ENCODE measurements at regions not wholly inside any gene's neighbourhood (a gene's known extent, or its start where the extent isn't known, plus 50 kb on each side); places are given as distances from the start of the nearest gene placed in this dataset.
"Not testable (repeated sequence)": the region's sequence is repeated elsewhere in the genome, so short reads cannot be mapped to it uniquely, and the experiment has no call there.

- H3K4me3 ChIP-seq (ENCODE audit: low read depth, low read length) = no peak overlapping the region
- no peaks in the 10 kb centered on the region for H3K27me3 ChIP-seq (ENCODE audit: control insufficient read depth, insufficient read depth, low read length)
- no peak overlapping the region for H3K9ac ChIP-seq (ENCODE audit: low read length)
- H3K36me3 ChIP-seq (ENCODE audit: control insufficient read depth, insufficient read depth, low read length) = no peaks in the 10 kb centered on the region
- no peaks in the 10 kb centered on the region for H3K9me3 ChIP-seq (ENCODE audit: control insufficient read depth, insufficient read depth, low read depth, low read length)
- no peaks in the 10 kb centered on the region for H3K4me1 ChIP-seq (ENCODE audit: control insufficient read depth, insufficient read depth, low read length)
- H3K27ac ChIP-seq (ENCODE audit: low read depth, low read length) = no peak overlapping the region
These were observed 89.6 kb upstream of the UBE2E3 start for GRCh38 chr2:180890781-180891180.

- no peaks in the 10 kb centered on the region for H3K36me3 ChIP-seq (ENCODE audit: control insufficient read depth, insufficient read depth, low read length)
- H3K27me3 ChIP-seq (ENCODE audit: control insufficient read depth, insufficient read depth, low read length) = no peaks in the 10 kb centered on the region
- no peak overlapping the region for H3K4me3 ChIP-seq (ENCODE audit: low read depth, low read length)
- H3K9ac ChIP-seq (ENCODE audit: low read length) = no peak overlapping the region
- no peaks in the 10 kb centered on the region for H3K4me1 ChIP-seq (ENCODE audit: control insufficient read depth, insufficient read depth, low read length)
- 0 out of 2 replicates have a peak, but pooled peaks cover 5% of the 10 kb centered on the region for H3K9me3 ChIP-seq (ENCODE audit: control insufficient read depth, insufficient read depth, low read depth, low read length)
- H3K27ac ChIP-seq (ENCODE audit: low read depth, low read length) = no peak overlapping the region
These were observed 97.4 kb upstream of the UBE2E3 start for GRCh38 chr2:180882959-180883358.

- H3K36me3 ChIP-seq (ENCODE audit: control insufficient read depth, insufficient read depth, low read length) = no peaks in the 10 kb centered on the region
- H3K9me3 ChIP-seq (ENCODE audit: control insufficient read depth, insufficient read depth, low read depth, low read length) = 0 out of 2 replicates have a peak, but pooled peaks cover 5% of the 10 kb centered on the region
- H3K4me1 ChIP-seq (ENCODE audit: control insufficient read depth, insufficient read depth, low read length) = no peaks in the 10 kb centered on the region
- no peak overlapping the region for H3K27ac ChIP-seq (ENCODE audit: low read depth, low read length)
- no peaks in the 10 kb centered on the region for H3K27me3 ChIP-seq (ENCODE audit: control insufficient read depth, insufficient read depth, low read length)
- H3K4me3 ChIP-seq (ENCODE audit: low read depth, low read length) = no peak overlapping the region
- no peak overlapping the region for H3K9ac ChIP-seq (ENCODE audit: low read length)
These were observed 103.9 kb upstream of the UBE2E3 start for GRCh38 chr2:180876506-180876905.

GRCh38 chr2:180873219-180873618 lies 107.2 kb upstream of the UBE2E3 start:
- no peaks in the 10 kb centered on the region for H3K27me3 ChIP-seq (ENCODE audit: control insufficient read depth, insufficient read depth, low read length)
- H3K4me3 ChIP-seq (ENCODE audit: low read depth, low read length) = no peak overlapping the region; the same call in 1 of the 2 replicates
- no peak overlapping the region for H3K9ac ChIP-seq (ENCODE audit: low read length)
- H3K27ac ChIP-seq (ENCODE audit: low read depth, low read length) = no peak overlapping the region
- no peaks in the 10 kb centered on the region for H3K36me3 ChIP-seq (ENCODE audit: control insufficient read depth, insufficient read depth, low read length)
- H3K4me1 ChIP-seq (ENCODE audit: control insufficient read depth, insufficient read depth, low read length) = no peaks in the 10 kb centered on the region
- H3K9me3 ChIP-seq (ENCODE audit: control insufficient read depth, insufficient read depth, low read depth, low read length) = no peaks in the 10 kb centered on the region

GRCh38 chr2:180872781-180873180 lies 107.6 kb upstream of the UBE2E3 start:
- H3K9ac ChIP-seq (ENCODE audit: low read length); H3K4me1 ChIP-seq (ENCODE audit: control insufficient read depth, insufficient read depth, low read length); H3K36me3 ChIP-seq (ENCODE audit: control insufficient read depth, insufficient read depth, low read length); H3K27ac ChIP-seq (ENCODE audit: low read depth, low read length); H3K9me3 ChIP-seq (ENCODE audit: control insufficient read depth, insufficient read depth, low read depth, low read length); H3K27me3 ChIP-seq (ENCODE audit: control insufficient read depth, insufficient read depth, low read length); H3K4me3 ChIP-seq (ENCODE audit: low read depth, low read length): not testable (repeated sequence)

- Histone ChIP-seq H3K27me3 (ENCODE audit: control insufficient read depth, insufficient read depth, low read length) (no peaks in the 10 kb centered on the region), H3K36me3 (ENCODE audit: control insufficient read depth, insufficient read depth, low read length) (no peaks in the 10 kb centered on the region), H3K4me1 (ENCODE audit: control insufficient read depth, insufficient read depth, low read length) (no peaks in the 10 kb centered on the region), H3K9me3 (ENCODE audit: control insufficient read depth, insufficient read depth, low read depth, low read length) (no peaks in the 10 kb centered on the region), H3K27ac (ENCODE audit: low read depth, low read length) (no peak overlapping the region), H3K4me3 (ENCODE audit: low read depth, low read length) (no peak overlapping the region), H3K9ac (ENCODE audit: low read length) (no peak overlapping the region)
These were observed 108.2 kb upstream of the UBE2E3 start for GRCh38 chr2:180872255-180872654.

GRCh38 chr2:180871649-180872048 lies 108.8 kb upstream of the UBE2E3 start:
- Histone ChIP-seq H3K4me3 (ENCODE audit: low read depth, low read length) (no peak overlapping the region), H3K9me3 (ENCODE audit: control insufficient read depth, insufficient read depth, low read depth, low read length) (no peaks in the 10 kb centered on the region), H3K27ac (ENCODE audit: low read depth, low read length) (no peak overlapping the region), H3K9ac (ENCODE audit: low read length) (no peak overlapping the region), H3K4me1 (ENCODE audit: control insufficient read depth, insufficient read depth, low read length) (no peaks in the 10 kb centered on the region), H3K27me3 (ENCODE audit: control insufficient read depth, insufficient read depth, low read length) (no peaks in the 10 kb centered on the region), H3K36me3 (ENCODE audit: control insufficient read depth, insufficient read depth, low read length) (no peaks in the 10 kb centered on the region)

GRCh38 chr2:180849851-180850250 lies 130.6 kb upstream of the UBE2E3 start:
- no peaks in the 10 kb centered on the region for H3K9me3 ChIP-seq (ENCODE audit: control insufficient read depth, insufficient read depth, low read depth, low read length)
- H3K27ac ChIP-seq (ENCODE audit: low read depth, low read length) = no peak overlapping the region
- H3K27me3 ChIP-seq (ENCODE audit: control insufficient read depth, insufficient read depth, low read length) = no peaks in the 10 kb centered on the region
- no peaks in the 10 kb centered on the region for H3K36me3 ChIP-seq (ENCODE audit: control insufficient read depth, insufficient read depth, low read length)
- H3K9ac ChIP-seq (ENCODE audit: low read length) = no peak overlapping the region
- peaks cover 3% of the 10 kb centered on the region; the same call in 1 of the 2 replicates for H3K4me1 ChIP-seq (ENCODE audit: control insufficient read depth, insufficient read depth, low read length)
- H3K4me3 ChIP-seq (ENCODE audit: low read depth, low read length) = no peak overlapping the region

GRCh38 chr2:180848393-180848792 lies 132.0 kb upstream of the UBE2E3 start:
- Histone ChIP-seq H3K9ac (ENCODE audit: low read length) (no peak overlapping the region), H3K4me1 (ENCODE audit: control insufficient read depth, insufficient read depth, low read length) (peaks cover 3% of the 10 kb centered on the region; the same call in 1 of the 2 replicates), H3K27ac (ENCODE audit: low read depth, low read length) (no peak overlapping the region), H3K27me3 (ENCODE audit: control insufficient read depth, insufficient read depth, low read length) (no peaks in the 10 kb centered on the region), H3K36me3 (ENCODE audit: control insufficient read depth, insufficient read depth, low read length) (no peaks in the 10 kb centered on the region), H3K9me3 (ENCODE audit: control insufficient read depth, insufficient read depth, low read depth, low read length) (no peaks in the 10 kb centered on the region), H3K4me3 (ENCODE audit: low read depth, low read length) (no peak overlapping the region)

GRCh38 chr2:180846756-180847472 lies 133.5 kb upstream of the UBE2E3 start:
- no peaks in the 10 kb centered on the region for H3K27me3 ChIP-seq (ENCODE audit: control insufficient read depth, insufficient read depth, low read length)
- no peak overlapping the region for H3K9ac ChIP-seq (ENCODE audit: low read length)
- H3K36me3 ChIP-seq (ENCODE audit: control insufficient read depth, insufficient read depth, low read length) = no peaks in the 10 kb centered on the region
- no peak overlapping the region for H3K27ac ChIP-seq (ENCODE audit: low read depth, low read length)
- no peak overlapping the region for H3K4me3 ChIP-seq (ENCODE audit: low read depth, low read length)
- peaks cover 3% of the 10 kb centered on the region; the same call in 1 of the 2 replicates for H3K4me1 ChIP-seq (ENCODE audit: control insufficient read depth, insufficient read depth, low read length)
- H3K9me3 ChIP-seq (ENCODE audit: control insufficient read depth, insufficient read depth, low read depth, low read length) = no peaks in the 10 kb centered on the region

GRCh38 chr2:180842461-180842860 lies 137.9 kb upstream of the UBE2E3 start:
- H3K27me3 ChIP-seq (ENCODE audit: control insufficient read depth, insufficient read depth, low read length) = no peaks in the 10 kb centered on the region
- H3K4me3 ChIP-seq (ENCODE audit: low read depth, low read length) = no peak overlapping the region
- no peaks in the 10 kb centered on the region; the same call in 1 of the 2 replicates for H3K4me1 ChIP-seq (ENCODE audit: control insufficient read depth, insufficient read depth, low read length)
- H3K9me3 ChIP-seq (ENCODE audit: control insufficient read depth, insufficient read depth, low read depth, low read length) = no peaks in the 10 kb centered on the region
- H3K27ac ChIP-seq (ENCODE audit: low read depth, low read length) = no peak overlapping the region
- no peaks in the 10 kb centered on the region for H3K36me3 ChIP-seq (ENCODE audit: control insufficient read depth, insufficient read depth, low read length)
- H3K9ac ChIP-seq (ENCODE audit: low read length) = no peak overlapping the region

Measured in HUES6 (cell line).